ENCODE measurements at regions not wholly inside any gene's neighbourhood (a gene's known extent, or its start where the extent isn't known, plus 50 kb on each side); places are given as distances from the start of the nearest gene placed in this dataset.

- Histone ChIP-seq H2BK20ac (ENCODE audit: low read depth, low read length) (peak overlapping the region; percentile 38; the same call in 1 of the 2 replicates), H2BK120ac (ENCODE audit: low read depth, low read length) (peak overlapping the region; percentile 47; the same call in 1 of the 2 replicates), H3K4me2 (ENCODE audit: low read depth, low read length) (no peak overlapping the region), H3K4me3 (ENCODE audit: insufficient read depth, low read depth, low read length) (no peak overlapping the region), H2BK15ac (ENCODE audit: low read depth, low read length) (peak overlapping the region; percentile 15; the same call in 1 of the 3 replicates), H3K4me1 (ENCODE audit: control insufficient read depth, insufficient read depth, low read length) (peaks cover 14% of the 10 kb centered on the region), H4K8ac (ENCODE audit: low read depth in 2 of 2, low read length in 2 of 2) (no peak overlapping the region; a peak in 1 of 4 replicates), H2AK5ac (ENCODE audit: low read depth, low read length) (peak overlapping the region; percentile 84; the same call in 1 of the 2 replicates), H3K9ac (ENCODE audit: low read depth, low read length) (no peak overlapping the region), H2BK5ac (ENCODE audit: low read depth, low read length, poor library complexity, severe bottlenecking) (no peak overlapping the region), H3K79me1 (ENCODE audit: low read depth in 1 of 2, low read length in 2 of 2) (peaks cover 0 to 27% of the 10 kb centered on the region in 2 experiments; a peak in 2 of 4 replicates), H3K18ac (ENCODE audit: low read depth, low read length) (no peak overlapping the region), H3K9me3 (ENCODE audit: control insufficient read depth, insufficient read depth, low read length) (no peaks in the 10 kb centered on the region), H4K91ac (ENCODE audit: insufficient read depth, low read depth, low read length) (peak overlapping the region; percentile 59; the same call in 1 of the 2 replicates), H3K36me3 (ENCODE audit: control insufficient read depth, insufficient read depth, low read length) (no peaks in the 10 kb centered on the region), H3K27ac (ENCODE audit: insufficient read depth, low read length) (no peak overlapping the region), H3K56ac (ENCODE audit: extremely low read depth, insufficient read depth, low read length) (no peak overlapping the region), H4K5ac (ENCODE audit: low read depth, low read length) (no peak overlapping the region), H3K14ac (replicated peaks; ENCODE audit: low read depth, low read length) (peak overlapping the region; percentile 50), H4K20me1 (ENCODE audit: insufficient read depth, low read length) (peaks cover 8% of the 10 kb centered on the region; the same call in 1 of the 2 replicates), H3K9me1 (ENCODE audit: insufficient read depth, low read length) (peaks cover 13% of the 10 kb centered on the region), H3K23ac (ENCODE audit: low read depth, low read length) (no peak overlapping the region), H3K27me3 (ENCODE audit: control insufficient read depth, insufficient read depth, low read length) (no peaks in the 10 kb centered on the region), H2AK9ac (replicated peaks; ENCODE audit: low read depth, low read length, poor library complexity) (no peak overlapping the region), H3K4ac (ENCODE audit: low read depth, low read length) (peak overlapping the region; percentile 72), H2AFZ (replicated peaks; ENCODE audit: low read length, poor library complexity) (no peak overlapping the region)
- intact Hi-C loops (cut with micrococcal nuclease) (no loop called here), dilution Hi-C loops (cut with HindIII; ENCODE audit: low sequenced_read_pairs, unreplicated experiment) (no loop called here), in situ Hi-C loops (cut with MboI; ENCODE audit: low sequenced_read_pairs) (loop anchor here (25.0 kb wide), 1 partner anchor 607 kb away; no protein-coding TSS in a partner anchor)
- no peak for DNase-seq
- ChIA-PET CTCF (no interaction called here), POLR2A (ENCODE audit: unreplicated experiment) (no interaction called here)
- BruUV-seq (replicated peaks): no TSS peak
- no peak for ATAC-seq (ENCODE audit: low read depth)
- WGBS, 2 experiments (ENCODE audit: extremely low coverage in 2 of 2, insufficient read length in 1 of 2): no CpG with 5 or more reads among the region's 4 CpGs
- no peak for TF ChIP-seq RAD21 (IDR thresholded peaks at IDR 0.05; ENCODE audit: low read length)
- TF ChIP-seq CHD1 (IDR thresholded peaks at IDR 0.05; ENCODE audit: low read depth, low read length): no peak
- no peak for TF ChIP-seq CEBPB (IDR thresholded peaks at IDR 0.05; ENCODE audit: low read depth, low read length)
- TF ChIP-seq MAFK (IDR thresholded peaks at IDR 0.05; ENCODE audit: low read depth, low read length): no peak
- no peak for TF ChIP-seq FOS (IDR thresholded peaks at IDR 0.05; ENCODE audit: low read depth, low read length)
- no peak for TF ChIP-seq SMC3 (IDR thresholded peaks at IDR 0.05; ENCODE audit: low read depth, low read length)
- TF ChIP-seq USF2 (IDR thresholded peaks at IDR 0.05; ENCODE audit: low read depth, low read length): no peak
- TF ChIP-seq POLR2A (IDR thresholded peaks at IDR 0.05; ENCODE audit: low read depth, low read length): no peak
- TF ChIP-seq NFE2L2 (IDR thresholded peaks at IDR 0.05; ENCODE audit: low read depth, low read length): no peak
- TF ChIP-seq MAZ (IDR thresholded peaks at IDR 0.05; ENCODE audit: borderline replicate concordance, low read depth, low read length): no peak
- TF ChIP-seq RFX5 (IDR thresholded peaks at IDR 0.05; ENCODE audit: low read depth, low read length): no peak
- no peak for TF ChIP-seq CTCF (conservative IDR thresholded peaks at IDR 0.05; ENCODE audit: low read depth, low read length)
- TF ChIP-seq MXI1 (IDR thresholded peaks at IDR 0.05; ENCODE audit: borderline replicate concordance, low read depth, low read length): no peak
- no peak for TF ChIP-seq ELK1 (IDR thresholded peaks at IDR 0.05; ENCODE audit: borderline replicate concordance, low read depth, low read length)
- TF ChIP-seq RCOR1 (IDR thresholded peaks at IDR 0.05; ENCODE audit: insufficient replicate concordance, low read length): no peak
- TF ChIP-seq BHLHE40 (IDR thresholded peaks at IDR 0.05; ENCODE audit: low read depth, low read length): no peak
These were observed 66.0 kb upstream of the DOCK9 start for GRCh38 chr13:99043831-99044231.
